ENCODE measurements at regions not wholly inside any gene's neighbourhood (a gene's known extent, or its start where the extent isn't known, plus 50 kb on each side); places are given as distances from the start of the nearest gene placed in this dataset.

DNA sequence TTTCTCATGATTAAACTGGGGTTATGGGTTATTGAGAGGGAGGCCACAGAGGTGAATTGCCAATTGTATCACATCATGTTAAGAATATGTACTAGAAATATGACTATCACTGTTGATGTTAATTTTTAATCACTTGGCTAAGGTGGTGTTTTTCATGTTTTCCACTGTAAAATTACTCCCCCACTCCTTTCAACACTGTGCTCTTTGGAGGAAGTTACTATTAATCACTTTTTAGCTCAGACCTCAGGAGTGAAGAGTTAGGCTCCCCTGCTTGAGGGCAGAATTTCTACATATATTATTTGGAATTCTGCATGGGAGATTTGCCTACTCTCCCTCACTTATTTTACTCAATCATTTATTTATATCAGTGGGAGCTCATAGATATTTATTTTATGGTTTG is 76.0 kb upstream of the OSR1 start:
- TF ChIP-seq CTCF (IDR thresholded peaks at IDR 0.05) (no peak), EP300 (IDR thresholded peaks at IDR 0.05) (no peak)

Measured in upper lobe of left lung (tissue), 4 donors.